Ovary (tissue), 7 donors: ENCODE measurements at regions not wholly inside any gene's neighbourhood (a gene's known extent, or its start where the extent isn't known, plus 50 kb on each side); places are given as distances from the start of the nearest gene placed in this dataset.

Experiments
- DNase-seq, 5 donors: peaks; one replicate each; pipeline ENCODE4 v3.0.0-alpha.2; 2019 to 2020
- H3K27ac ChIP-seq, 2 donors: fragments of 200-600 bp; one replicate each; pipeline versions ENCODE4 v1.5.1 to v1.8.0; 2019 to 2022
- H3K27me3 ChIP-seq: fragments of 200-600 bp; one replicate; pipeline ENCODE4 v1.8.0; 2022
- H3K36me3 ChIP-seq: fragments of 200-600 bp; sonication (generic); one replicate; pipeline ENCODE4 v1.5.1; 2019
- H3K4me1 ChIP-seq: one replicate; pipeline ENCODE4 v1.8.1; 2013; ENCODE audit warnings: mild to moderate bottlenecking, moderate library complexity; ENCODE audit not compliant: insufficient read depth
- H3K4me3 ChIP-seq: fragments of 200-600 bp; sonication (generic); one replicate; pipeline ENCODE4 v1.5.1; 2017
- H3K9me3 ChIP-seq, 2 donors: fragments of 200-600 bp in 1 of 2; sonication (generic) in 1 of 2; one replicate each; pipeline versions ENCODE4 v1.5.1 to v1.8.1; 2013 to 2019; ENCODE audit warnings: mild to moderate bottlenecking in 1 of 2, moderate library complexity in 1 of 2
- EP300 ChIP-seq: sonication (generic); formaldehyde crosslinking; IDR thresholded peaks from one replicate; pipeline ENCODE4 v1.6.1; 2017; ENCODE audit warnings: antibody characterized with exemption
- POLR2A ChIP-seq: fragments of 450-650 bp; IDR thresholded peaks from one replicate; pipeline ENCODE4 v1.6.1; 2017; ENCODE audit warnings: antibody characterized with exemption, mild to moderate bottlenecking, moderate library complexity
- WGBS, 3 donors: extraction: QIAGEN DNeasy Blood & Tissue Kit in 1 of 3; methylation state at CpG; one replicate each; pipeline versions ENCODE4 v1.1.5 to v1.1.7; 2013 to 2017; 5-methylcytosine and 5-hydroxymethylcytosine counted together
- intact Hi-C, 4 donors: fragments of 100-400 bp; cut with DNase I; formaldehyde crosslinking; loops; one replicate each; pipeline versions ENCODE4 v1.11.0 to v1.15.1; 2022 to 2023
- TF ChIP-seq, protein P1 (sequence below), 3 donors: fragments of 450-650 bp in 2 of 3; fragments of 200-600 bp in 1 of 3; IDR thresholded peaks; one replicate each; pipeline versions ENCODE4 v1.5.1 to v1.8.0; 2016 to 2022; ENCODE audit warnings: antibody characterized with exemption in 3 of 3, mild to moderate bottlenecking in 1 of 3
- donor health status: DM: no; HTN: no; CAD: no; lungs with moderate emphysema.
- donor health status: DM: no; HTN: no; CAD: no.
- donor health status: Bipolar disorder and iron deficiency.
- donor health status: DM: no; HTN: no; CAD: no.
- donor health status: DM: yes; HTN: yes; CAD: no.

DNA sequence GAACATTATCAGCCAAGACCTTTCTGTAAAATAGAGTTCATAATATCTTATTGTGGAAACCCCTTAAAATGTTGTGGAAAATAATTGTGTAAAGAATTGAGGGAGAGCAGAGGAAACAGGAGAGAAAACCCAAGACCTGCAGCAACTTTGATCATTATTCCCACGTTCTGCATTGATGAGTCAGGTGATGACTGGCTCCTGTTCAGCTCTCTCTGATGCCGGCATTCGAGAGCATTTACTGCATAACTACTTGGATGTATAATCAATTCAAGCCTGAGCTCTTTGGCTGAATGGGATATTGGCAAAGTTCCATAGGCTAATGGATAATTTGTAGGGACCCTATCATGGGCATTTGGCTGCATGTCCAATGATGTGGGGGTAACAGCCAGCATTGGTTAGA lies 176.3 kb upstream of the ARID2 start:
- Histone ChIP-seq H3K27me3 (no peaks in the 10 kb centered on the region), H3K36me3 (no peaks in the 10 kb centered on the region), H3K4me1 (no peaks in the 10 kb centered on the region), H3K27ac (no peak overlapping the region), H3K4me3 (no peak overlapping the region), H3K9me3 (no peaks in the 10 kb centered on the region)
- no peak for TF ChIP-seq POLR2A
- TF ChIP-seq EP300: no peak
- TF ChIP-seq, protein P1, sequence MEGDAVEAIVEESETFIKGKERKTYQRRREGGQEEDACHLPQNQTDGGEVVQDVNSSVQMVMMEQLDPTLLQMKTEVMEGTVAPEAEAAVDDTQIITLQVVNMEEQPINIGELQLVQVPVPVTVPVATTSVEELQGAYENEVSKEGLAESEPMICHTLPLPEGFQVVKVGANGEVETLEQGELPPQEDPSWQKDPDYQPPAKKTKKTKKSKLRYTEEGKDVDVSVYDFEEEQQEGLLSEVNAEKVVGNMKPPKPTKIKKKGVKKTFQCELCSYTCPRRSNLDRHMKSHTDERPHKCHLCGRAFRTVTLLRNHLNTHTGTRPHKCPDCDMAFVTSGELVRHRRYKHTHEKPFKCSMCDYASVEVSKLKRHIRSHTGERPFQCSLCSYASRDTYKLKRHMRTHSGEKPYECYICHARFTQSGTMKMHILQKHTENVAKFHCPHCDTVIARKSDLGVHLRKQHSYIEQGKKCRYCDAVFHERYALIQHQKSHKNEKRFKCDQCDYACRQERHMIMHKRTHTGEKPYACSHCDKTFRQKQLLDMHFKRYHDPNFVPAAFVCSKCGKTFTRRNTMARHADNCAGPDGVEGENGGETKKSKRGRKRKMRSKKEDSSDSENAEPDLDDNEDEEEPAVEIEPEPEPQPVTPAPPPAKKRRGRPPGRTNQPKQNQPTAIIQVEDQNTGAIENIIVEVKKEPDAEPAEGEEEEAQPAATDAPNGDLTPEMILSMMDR (IDR thresholded peaks at IDR 0.05): no peak
- intact Hi-C loops: no loop called here
- DNase-seq: no peak
- WGBS, 3 donors: 80 to 97% (median 82%) methylated on average over 3 of the region's 3 CpGs

DNA sequence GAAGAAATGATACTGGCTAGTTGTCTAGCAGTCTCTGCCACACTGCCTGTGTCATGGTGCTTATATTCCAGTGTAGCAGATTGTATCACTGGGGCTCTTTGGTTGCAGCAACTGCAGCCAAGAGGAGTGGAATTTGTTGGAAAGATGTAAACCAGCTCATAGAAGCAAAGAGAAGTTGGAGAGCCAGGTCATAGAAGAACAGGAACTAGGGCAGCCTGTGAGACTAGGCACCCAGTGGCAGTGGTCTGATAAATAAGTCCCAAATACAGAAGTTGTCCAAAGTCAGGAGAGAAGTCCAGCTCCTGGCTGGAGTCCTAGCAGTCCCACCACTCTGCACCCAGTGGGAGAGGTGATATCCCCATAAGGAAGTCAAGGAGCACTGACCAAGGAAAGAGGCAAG lies 172.5 kb upstream of the ARID2 start:
- intact Hi-C loops: no loop called here
- no peaks in the 10 kb centered on the region for H3K4me1 ChIP-seq
- H3K36me3 ChIP-seq: no peaks in the 10 kb centered on the region
- DNase-seq: no peak
- H3K27me3 ChIP-seq: no peaks in the 10 kb centered on the region
- H3K9me3 ChIP-seq: no peaks in the 10 kb centered on the region
- TF ChIP-seq, protein P1 (IDR thresholded peaks at IDR 0.05): no peak
- no peak for TF ChIP-seq POLR2A
- TF ChIP-seq EP300: no peak
- H3K4me3 ChIP-seq: no peak overlapping the region
- no peak overlapping the region for H3K27ac ChIP-seq

DNA sequence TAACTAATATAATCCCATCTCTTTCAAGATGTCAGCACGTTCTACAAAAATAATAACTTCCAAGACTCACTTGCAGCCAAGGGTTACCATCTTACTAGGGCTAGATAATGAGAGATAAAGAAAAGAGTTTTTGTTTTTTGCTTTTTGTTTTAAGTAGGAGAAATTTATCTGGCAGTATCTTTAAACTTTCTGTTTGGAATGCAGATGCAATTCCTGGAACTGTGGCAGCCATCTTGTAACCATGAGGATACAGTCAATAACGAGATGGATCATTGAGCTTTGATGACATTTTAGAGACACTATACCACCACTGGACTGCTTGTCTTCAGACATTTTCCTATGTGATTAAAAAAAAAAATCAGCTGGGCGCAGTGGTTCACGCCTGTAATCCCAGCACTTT lies 171.2 kb upstream of the ARID2 start:
- no peaks in the 10 kb centered on the region for H3K27me3 ChIP-seq
- no peak overlapping the region for H3K4me3 ChIP-seq
- TF ChIP-seq EP300: no peak
- TF ChIP-seq, protein P1 (IDR thresholded peaks at IDR 0.05): no peak
- no peak for TF ChIP-seq POLR2A
- 91 to 94% (median 93%) methylated on average over 4 of the region's 4 CpGs for WGBS, 3 donors
- H3K4me1 ChIP-seq: no peaks in the 10 kb centered on the region
- intact Hi-C loops: no loop called here
- no peak for DNase-seq
- no peaks in the 10 kb centered on the region for H3K9me3 ChIP-seq
- no peak overlapping the region for H3K27ac ChIP-seq
- no peaks in the 10 kb centered on the region for H3K36me3 ChIP-seq

DNA sequence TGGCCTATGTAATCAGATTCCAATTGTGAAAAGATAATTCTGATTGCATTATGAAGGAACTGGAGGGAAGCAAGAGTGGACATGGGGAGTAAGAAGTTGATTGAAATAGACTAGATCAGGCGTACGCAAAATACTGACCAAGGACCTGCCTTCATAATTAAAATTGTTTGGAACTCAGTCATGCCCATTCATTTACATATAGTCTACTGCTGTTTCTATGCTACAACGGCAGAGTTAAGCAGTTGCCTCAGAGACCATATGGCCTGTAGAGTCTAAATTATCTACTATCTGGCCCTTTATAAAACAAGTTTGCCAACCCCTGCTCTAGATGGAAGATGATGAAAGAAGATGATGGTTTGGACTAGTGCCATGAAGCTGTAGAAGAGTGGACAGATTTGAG lies 170.0 kb upstream of the ARID2 start:
- no peaks in the 10 kb centered on the region for H3K36me3 ChIP-seq
- H3K4me1 ChIP-seq: no peaks in the 10 kb centered on the region
- intact Hi-C loops: no loop called here
- H3K4me3 ChIP-seq: no peak overlapping the region
- H3K9me3 ChIP-seq: no peaks in the 10 kb centered on the region
- no peaks in the 10 kb centered on the region for H3K27me3 ChIP-seq
- WGBS, 3 donors: 84 to 88% (median 84%) methylated on average over 3 of the region's 3 CpGs
- H3K27ac ChIP-seq: no peak overlapping the region
- no peak for TF ChIP-seq EP300
- TF ChIP-seq POLR2A: no peak
- TF ChIP-seq, protein P1 (IDR thresholded peaks at IDR 0.05): no peak
- no peak for DNase-seq

DNA sequence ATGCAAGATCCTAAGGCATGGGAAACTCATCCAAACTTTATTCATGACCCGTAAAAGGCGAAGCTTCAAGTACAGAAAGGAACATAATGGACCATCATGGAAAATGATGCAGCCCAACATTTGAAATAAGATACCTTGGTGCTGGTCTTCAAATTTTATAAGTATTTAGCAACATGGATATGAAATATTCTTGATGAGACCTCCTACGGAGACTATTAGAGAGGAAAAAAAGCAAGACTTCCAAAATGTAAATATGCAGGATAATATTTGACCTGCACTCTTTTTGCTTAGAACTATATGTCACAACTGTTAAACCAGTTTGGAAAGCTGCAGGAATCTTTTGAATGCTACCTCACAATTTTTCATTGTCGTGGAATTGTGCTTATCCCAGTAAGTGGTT lies 168.8 kb upstream of the ARID2 start:
- intact Hi-C loops: no loop called here
- WGBS, 3 donors: 73 to 80% (median 74%) methylated on average over 4 of the region's 4 CpGs
- H3K27ac ChIP-seq: no peak overlapping the region
- no peak overlapping the region for H3K4me3 ChIP-seq
- TF ChIP-seq, protein P1 (IDR thresholded peaks at IDR 0.05): no peak
- TF ChIP-seq EP300 (no peak), POLR2A (no peak)
- H3K36me3 ChIP-seq: no peaks in the 10 kb centered on the region
- no peaks in the 10 kb centered on the region for H3K9me3 ChIP-seq
- no peaks in the 10 kb centered on the region for H3K27me3 ChIP-seq
- no peak for DNase-seq
- H3K4me1 ChIP-seq: no peaks in the 10 kb centered on the region
